K562 (cell line): ENCODE measurements at regions not wholly inside any gene's neighbourhood (a gene's known extent, or its start where the extent isn't known, plus 50 kb on each side); places are given as distances from the start of the nearest gene placed in this dataset.

Source experiments
- CBX8 ChIP-seq: fragments of 200-600 bp; sonication (generic); IDR thresholded peaks from 2 replicates; pipeline ENCODE4 v1.6.1; 2012; ENCODE audit warnings: borderline replicate concordance, mixed run types, low read depth, mild to moderate bottlenecking, moderate library complexity, mixed read lengths, low read length, control low read depth, inconsistent platforms; ENCODE audit not compliant: poor library complexity, severe bottlenecking; ENCODE audit errors: extremely low read depth
- EP300 ChIP-seq: IDR thresholded peaks from 2 replicates; pipeline ENCODE4 v1.6.1; 2012; ENCODE audit warnings: low read length, improper control_type of control experiment
- HDAC1 ChIP-seq, 2 experiments: fragments of 450-650 bp; IDR thresholded peaks; 2 replicates each; pipeline ENCODE4 v1.6.1; 2016 to 2017; ENCODE audit warnings: inconsistent platforms in 1 of 2, mild to moderate bottlenecking in 1 of 2, moderate library complexity in 1 of 2
- POLR2A ChIP-seq: fragments of 450-650 bp; conservative IDR thresholded peaks from 2 replicates; pipeline ENCODE4 v1.6.1; 2016
- PTBP1 ChIP-seq: fragments of 200-400 bp; formaldehyde crosslinking; IDR thresholded peaks from 2 replicates; pipeline ENCODE4 v1.6.1; 2017; ENCODE audit warnings: low read depth, low read length
- RBM15 ChIP-seq: fragments of 200-400 bp; formaldehyde crosslinking; IDR thresholded peaks from 2 replicates; pipeline ENCODE4 v1.6.1; 2018; ENCODE audit warnings: mild to moderate bottlenecking, low read length, moderate library complexity; ENCODE audit not compliant: insufficient read depth
- RCOR1 ChIP-seq, 2 experiments: IDR thresholded peaks; 2 replicates each; pipeline ENCODE4 v1.6.1; 2012; ENCODE audit warnings: low read depth in 2 of 2, low read length in 2 of 2, borderline replicate concordance in 1 of 2, improper control_type of control experiment in 1 of 2
- REST ChIP-seq, 2 experiments: fragments of 450-650 bp; formaldehyde crosslinking in 1 of 2; IDR thresholded peaks; 2 replicates each; pipeline versions ENCODE4 v1.4.0 to v1.6.1; 2014 to 2020; ENCODE audit warnings: mild to moderate bottlenecking in 2 of 2, borderline replicate concordance in 1 of 2, low read depth in 1 of 2

GRCh38 chr14:43307836-43308235 lies 1199.2 kb downstream of the FSCB start:
- TF ChIP-seq CBX8: no peak
- TF ChIP-seq RBM15: no peak
- TF ChIP-seq REST (IDR thresholded peaks at IDR 0.05; ENCODE audit: borderline replicate concordance): no peak
- no peak for TF ChIP-seq REST (CRISPR knock-in tag; IDR thresholded peaks at IDR 0.05; ENCODE audit: low read depth)
- no peak for TF ChIP-seq RCOR1 (IDR thresholded peaks at IDR 0.05; ENCODE audit: borderline replicate concordance in 1 of 2, low read depth in 2 of 2, low read length in 2 of 2)
- no peak for TF ChIP-seq EP300
- TF ChIP-seq PTBP1: no peak
- TF ChIP-seq POLR2A: no peak
- no peak for TF ChIP-seq HDAC1 (IDR thresholded peaks at IDR 0.05)
